NCI-H2196 (cell line): ENCODE measurements at regions not wholly inside any gene's neighbourhood (a gene's known extent, or its start where the extent isn't known, plus 50 kb on each side); places are given as distances from the start of the nearest gene placed in this dataset.
A peak's percentile ranks its signal among the peaks of the same experiment; 100 is the strongest.

Source experiments
- DNase-seq: peaks from one replicate; lab custom pipeline; 2025; ENCODE audit not compliant: unreplicated experiment; lab: John Stamatoyannopoulos, UW

DNA sequence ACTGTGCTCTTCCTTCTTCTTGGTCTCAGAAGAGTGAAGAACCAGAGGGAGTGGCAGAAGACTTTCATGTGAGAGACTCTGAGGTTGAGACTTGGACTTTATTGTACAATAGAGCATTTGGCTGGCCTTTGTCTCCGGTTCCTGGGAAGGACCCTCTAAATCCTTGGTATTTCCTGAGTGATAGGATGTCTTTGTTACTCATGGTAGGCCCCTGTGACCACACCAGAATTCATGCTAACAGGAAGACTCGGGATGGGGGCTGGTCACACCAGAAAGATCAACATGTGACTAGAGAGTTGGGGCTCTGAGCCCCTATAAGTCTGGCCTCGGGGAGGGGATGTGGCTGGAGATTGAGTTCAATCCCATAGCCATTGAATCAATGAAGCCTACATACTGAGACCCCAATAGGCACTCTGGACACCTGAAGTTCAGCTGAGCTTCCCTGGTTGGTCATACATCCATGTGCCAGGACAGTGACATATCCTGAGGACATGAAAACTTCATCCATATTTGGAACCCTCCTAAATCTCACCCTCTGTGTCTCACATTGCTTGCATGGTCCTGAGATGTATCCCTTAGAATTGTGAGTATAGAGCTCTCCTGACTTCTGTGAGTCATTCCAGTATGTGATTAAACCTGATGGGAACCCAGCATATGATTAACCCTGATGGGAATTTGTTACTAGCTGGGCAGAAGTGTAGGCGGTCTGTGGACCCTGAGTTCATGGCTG, 201.7 kb downstream of the GADD45G start:
- DNase-seq: no peak

DNA sequence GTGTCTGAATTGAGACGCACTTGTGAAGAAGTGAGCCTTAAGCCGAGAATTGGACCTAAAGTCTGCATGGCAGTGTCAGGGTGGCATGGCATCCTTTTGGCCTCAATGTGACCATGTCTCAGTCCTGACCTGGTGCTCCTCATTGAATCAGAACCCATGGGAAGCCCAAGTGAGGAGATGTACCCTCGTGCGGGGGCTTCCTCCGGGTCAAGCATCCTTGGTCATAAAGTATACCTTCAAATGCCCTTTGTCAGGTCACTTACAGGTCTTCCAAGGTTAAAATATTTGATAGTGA, 202.2 kb downstream of the GADD45G start:
- no peak for DNase-seq

DNA sequence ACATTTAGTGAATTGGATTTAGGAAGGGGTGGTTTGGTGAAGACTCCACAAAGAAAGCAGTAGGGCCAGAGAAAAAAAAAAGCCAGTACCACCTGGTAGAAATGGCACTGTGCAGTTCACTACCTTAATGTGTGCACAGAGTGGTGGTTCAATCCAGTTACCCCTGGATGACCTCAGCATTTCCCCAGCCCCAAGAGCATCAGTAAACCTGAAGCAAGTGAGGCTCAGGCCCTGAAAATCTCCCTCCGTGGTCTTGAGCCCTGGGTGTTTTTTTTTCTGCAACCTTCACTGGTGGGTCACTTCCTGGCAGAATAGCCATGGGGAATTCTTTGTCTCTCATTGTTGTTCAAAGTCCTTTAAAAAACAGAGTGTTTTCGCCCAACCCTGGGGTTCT, 202.9 kb downstream of the GADD45G start:
- no peak for DNase-seq

DNA sequence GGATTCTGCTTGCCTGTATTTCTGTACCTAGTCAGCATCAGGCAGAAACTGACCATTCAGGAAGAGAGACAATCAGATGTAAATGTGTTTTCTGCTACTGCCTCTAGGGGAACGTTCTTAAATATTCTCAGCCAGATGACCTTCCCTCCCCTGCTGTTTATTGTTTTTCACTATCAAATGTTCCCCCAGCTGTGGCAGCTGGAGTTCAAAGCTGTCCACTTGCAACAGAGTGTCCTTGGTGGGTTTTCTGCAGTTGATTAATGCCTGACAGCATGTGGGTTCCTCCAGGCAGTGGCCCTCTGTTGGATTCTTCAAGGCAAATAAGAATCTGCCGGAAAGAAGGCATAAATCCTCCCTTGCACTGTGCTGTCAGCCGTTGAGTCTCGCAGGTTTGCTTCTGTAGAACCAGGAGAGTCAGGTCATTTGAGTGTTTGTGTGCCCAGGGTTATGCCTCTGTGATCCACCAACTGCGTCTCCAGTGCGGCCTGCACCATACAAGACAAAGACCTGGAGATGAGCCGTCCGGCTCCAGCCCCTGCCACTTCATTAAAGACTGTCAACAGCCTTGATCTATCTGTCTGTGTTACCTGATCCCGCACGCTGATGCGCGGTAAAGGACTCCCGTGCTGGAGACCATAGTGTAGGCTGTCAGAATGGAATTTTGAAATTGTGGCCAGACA, 203.4 kb downstream of the GADD45G start:
- DNase-seq: no peak

DNA sequence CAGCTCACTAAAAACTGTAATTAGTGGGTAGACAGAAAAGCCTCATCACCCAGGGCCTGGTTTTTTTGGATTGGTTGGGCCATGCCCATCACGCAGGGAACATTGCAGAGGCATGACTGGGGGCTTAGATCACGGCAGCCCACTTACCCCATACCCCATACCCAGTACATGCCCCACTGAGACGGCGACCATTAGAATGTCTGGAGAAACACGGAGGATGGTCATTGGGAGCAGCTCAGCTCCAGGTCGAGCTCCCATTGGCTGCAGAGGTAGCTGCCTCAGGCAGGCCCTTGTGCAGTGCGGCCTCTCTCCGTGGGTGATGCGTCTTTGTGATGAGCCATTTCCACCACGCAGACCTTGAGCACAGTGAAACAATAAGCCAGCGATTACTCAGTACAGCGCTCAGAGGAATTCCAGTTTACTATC, 204.0 kb downstream of the GADD45G start:
- DNase-seq: no peak

DNA sequence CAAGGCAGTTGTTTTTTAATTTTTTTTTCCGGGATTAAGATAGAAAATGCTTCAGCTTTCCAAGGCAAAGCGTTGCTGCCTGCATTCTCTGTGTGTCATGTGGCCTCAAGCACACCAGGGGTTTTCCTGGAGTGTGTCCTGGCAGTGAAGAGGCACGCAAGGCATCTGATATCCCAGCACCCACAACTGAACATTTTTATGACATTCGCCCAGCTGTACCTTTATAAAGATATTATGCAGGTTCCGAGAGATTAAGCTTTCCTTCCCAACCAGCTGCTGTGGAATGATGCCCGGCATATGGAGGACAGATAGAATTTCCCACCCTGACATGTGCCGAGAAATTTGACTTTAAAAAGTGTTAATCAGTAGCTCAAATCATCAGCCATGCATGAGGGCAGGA, 205.6 kb downstream of the GADD45G start:
- peak; percentile 14 for DNase-seq

DNA sequence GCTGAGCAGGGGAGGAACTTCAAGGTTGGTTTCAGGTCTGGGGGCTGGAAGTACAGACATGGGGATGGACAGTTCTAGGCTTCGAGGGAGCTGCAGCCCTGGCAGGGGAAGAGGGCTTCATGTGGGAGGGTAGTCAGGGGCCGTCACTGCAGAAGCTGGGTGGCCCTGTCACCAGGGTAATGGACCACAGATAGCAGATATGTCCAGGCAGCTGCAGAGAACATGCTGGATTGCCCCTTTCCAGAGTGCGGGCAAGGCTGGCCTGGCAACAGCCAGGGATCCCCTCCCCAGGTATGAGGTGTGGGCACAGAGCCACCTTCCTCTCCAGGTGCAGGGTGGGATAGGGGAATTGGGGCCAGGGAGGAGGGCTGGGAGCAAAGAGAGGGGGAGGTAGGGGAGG, 206.5 kb downstream of the GADD45G start:
- no peak for DNase-seq

DNA sequence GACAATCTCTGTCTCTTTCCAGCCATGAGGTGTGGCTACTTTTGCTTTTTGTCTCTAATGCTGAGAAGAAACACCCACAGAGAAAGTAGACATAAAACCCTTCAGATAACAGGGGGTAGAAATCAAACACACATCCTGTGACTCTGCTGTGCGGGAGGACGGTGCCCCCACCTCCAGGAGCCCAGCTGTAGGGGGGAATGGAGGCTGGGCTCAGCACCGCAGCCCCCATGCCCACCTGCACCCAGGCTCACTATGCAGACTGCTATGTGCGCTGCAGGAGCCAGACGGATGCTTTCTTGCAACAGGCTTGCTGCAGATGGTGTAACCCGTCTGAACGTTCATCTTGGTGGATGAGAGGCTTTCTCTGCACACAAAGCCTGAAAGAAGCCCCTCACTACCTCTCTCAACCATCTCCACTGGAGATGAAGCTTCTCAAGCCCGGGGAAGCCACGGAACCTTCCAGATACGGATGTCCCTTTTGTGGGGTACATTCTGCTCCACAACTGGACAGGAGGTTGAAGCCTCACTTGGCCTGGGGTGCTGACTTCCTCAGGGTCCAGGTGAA, 207.2 kb downstream of the GADD45G start:
- DNase-seq: no peak

DNA sequence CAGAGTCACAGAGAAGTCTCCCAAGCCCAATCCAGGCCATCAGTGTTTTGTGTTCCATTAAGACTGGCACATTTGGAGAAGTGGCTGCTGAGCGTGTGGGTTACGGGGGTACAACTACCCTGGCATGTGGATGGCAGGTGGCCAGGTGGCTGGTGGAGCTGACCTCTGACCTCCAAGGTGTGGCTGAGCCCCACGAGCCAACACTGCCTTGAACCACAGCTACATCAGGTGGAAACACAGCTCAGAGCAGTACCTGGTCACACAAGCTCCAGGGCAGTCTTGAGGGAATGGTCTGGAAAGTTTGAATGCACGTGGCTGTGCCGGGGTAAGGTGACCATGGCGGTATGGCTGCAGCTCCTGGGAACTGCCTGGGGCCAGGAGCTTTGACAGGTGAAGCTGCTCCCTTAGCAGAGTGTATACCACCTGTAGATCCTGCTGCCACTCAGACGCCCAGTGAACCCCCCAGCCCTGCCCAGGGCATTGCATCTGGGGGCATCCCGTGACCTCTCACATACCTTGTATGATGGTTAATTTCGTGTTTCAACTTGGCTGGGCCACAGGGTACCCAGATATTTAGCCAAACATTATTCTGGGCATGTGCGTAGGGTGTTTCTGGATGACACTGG, 207.9 kb downstream of the GADD45G start:
- no peak for DNase-seq

DNA sequence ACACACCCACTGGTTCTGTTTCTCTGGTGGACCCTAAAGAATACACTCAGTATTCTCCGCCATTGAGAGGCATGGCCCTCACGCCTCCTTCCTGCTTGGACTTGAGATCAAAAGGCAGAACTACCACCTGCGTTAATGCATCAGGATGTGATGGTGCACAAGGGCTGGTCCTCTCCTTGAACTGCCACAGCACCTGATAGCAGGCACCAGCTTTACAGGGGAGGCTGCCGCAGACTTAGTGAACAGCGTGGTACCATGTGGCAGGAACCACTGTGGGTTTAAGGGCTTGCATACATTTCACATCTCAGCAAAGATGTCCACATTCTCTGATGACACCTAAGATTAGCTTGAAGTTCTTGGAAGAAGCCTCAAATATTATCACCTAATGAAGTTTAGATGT, 208.7 kb downstream of the GADD45G start:
- DNase-seq: no peak

DNA sequence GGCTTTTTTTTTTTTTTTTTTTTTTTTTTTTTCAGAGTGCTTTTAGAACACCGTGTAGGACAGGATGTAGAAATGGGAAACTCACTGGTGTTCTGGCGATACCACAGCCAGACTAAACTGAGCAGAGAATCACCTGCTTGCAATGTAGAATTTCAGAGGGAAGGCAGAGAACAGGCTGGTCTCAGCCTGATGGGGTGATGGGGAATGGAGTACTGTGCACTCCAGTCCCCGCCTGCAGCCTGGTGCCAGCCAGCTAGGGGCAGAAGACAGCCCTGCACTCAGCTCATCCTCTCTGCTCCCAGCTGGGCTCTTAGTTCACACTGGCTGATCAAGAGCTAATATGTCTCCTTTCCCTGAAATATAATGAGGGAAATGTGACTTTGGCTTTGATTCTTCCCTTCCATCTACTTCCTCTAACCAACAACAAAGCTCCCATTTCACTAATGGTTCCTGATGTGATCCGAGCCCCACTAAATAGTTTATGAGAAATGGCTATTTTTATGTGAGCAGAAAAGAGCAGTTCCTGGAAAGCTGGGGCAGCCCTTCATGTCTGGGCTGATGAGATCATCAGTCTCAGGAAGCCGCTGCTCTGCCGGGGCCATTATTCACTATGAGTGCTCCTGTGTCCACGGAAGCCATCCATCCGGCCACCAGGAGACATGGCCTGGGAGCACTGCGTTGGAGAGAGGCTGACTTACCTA, 209.7 kb downstream of the GADD45G start:
- DNase-seq: peak; percentile 63

DNA sequence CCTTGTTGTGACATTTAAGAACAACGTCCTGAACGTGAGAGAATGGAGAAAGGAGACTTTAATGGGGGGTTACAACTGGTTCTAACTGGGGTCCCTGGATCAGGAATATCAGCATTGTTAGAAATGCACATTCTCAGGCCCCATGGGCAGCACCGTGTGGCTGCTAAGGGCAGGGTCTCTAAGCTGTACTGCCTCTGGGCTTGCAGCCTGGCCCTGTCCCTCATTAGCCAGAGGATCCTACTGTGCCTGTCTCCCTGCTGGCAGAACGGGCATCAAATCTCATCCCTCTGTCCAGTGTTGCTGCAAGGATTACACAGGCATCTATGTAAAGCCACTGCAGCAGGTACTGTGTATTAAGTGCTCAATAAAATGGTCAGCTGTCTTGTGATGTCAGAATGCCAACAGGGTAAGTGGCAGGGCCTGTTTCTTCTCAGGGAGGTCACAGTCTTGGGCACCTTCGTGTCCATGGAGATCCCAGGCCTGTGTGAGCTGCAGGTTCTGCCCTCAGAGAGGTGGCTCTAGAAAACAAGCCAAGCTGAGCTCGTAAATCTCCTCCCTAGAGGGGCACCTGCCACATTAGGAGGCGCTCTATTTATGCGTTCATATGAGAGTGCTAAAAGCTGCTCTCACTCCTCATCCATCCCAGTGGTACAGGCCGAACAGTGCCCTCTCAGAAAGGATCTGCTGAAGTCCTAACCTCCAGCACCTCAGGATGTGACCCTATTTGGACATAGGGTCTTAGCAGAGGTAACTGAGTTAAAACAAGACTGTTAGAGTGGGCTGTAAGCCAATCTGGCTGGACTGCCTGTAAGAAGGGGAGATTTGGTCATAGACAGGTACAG, 210.5 kb downstream of the GADD45G start:
- DNase-seq: no peak

DNA sequence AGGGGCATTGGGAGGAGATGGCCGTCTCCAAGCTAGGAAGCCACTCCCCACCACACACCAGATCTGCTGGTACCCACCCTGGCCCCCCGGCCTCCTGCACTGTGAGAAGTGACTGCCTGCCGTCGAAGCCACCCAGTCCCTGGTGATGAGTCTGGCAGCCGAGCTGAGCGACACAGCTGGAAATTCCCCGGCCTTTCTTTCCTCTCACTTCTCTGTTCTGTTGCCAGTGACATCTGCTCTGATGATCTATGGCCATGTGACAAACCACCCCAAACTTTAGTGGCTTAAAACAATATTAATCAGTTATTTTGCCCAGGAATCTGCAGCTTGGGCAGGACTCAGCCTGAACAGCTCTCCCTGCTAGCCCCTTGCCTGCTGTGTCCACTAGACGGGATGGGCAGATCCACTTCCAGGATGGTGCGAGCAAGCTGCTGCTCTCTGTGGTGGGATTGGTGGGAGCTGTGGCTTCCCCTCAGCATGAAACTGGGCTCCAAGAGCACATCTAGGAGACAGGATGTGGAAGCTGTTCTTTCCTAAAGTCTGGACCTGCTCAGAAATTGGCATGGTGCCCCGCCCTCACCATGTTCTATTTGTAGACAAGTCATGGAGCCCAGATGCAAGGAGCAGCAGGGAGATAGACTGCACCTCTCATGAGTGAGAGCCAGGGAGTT, 211.2 kb downstream of the GADD45G start:
- DNase-seq: no peak

DNA sequence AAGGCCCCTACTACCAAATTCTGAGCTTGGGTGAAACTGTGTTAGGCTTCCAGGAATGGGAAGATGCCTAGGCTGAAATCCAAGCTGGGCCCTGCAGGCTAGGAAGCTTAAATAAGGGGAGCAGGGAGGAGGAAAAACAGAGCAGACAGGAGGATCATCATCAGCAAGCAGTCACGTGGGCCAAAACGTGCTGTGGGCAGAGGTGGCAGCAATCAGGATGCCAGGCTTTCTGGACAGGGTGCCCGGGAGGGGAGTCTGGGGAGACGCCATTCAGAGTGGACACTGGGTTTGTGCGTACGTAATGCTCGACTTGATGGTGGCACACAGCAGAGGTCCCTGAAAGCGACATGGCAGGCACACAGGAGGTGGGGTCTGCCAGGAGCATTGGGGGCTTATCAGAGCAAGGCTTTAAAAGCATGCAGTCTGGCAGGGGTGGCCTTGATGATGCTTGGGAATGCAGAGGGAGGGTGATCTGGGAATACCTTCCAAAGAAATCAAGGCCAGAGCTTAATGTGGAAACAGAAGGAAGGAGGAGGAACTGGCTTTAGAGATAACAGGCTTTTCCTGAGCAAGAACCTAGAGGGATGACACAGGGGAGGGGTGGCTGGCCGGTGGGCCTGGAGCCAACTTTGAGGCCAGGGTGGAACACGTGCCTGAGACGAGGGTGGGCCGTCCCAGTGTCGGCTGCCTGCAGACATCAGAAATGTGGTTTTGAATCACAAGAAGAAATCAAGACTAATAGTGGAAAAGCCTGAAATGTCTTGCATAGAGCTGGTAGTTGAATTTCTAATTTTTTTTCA, 212.5 kb downstream of the GADD45G start:
- no peak for DNase-seq

DNA sequence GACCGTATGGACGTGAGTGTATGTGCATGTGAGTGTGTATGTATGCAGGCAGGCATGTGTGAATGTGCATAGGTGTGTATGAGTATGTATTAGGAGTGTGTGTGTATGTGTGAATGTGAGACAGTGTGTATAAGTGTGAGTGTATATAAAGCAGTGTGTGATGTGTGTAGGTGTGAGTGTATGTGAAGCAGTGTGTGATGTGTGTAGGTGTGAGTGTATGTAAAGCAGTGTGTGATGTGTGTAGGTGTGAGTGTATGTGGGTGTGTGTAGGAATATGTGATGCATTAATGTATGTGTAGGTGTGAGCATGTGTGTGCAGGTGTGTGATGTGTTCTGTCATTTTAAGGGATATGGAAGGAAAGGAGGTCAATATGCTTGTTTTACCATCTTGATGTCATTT, 215.5 kb downstream of the GADD45G start:
- no peak for DNase-seq

DNA sequence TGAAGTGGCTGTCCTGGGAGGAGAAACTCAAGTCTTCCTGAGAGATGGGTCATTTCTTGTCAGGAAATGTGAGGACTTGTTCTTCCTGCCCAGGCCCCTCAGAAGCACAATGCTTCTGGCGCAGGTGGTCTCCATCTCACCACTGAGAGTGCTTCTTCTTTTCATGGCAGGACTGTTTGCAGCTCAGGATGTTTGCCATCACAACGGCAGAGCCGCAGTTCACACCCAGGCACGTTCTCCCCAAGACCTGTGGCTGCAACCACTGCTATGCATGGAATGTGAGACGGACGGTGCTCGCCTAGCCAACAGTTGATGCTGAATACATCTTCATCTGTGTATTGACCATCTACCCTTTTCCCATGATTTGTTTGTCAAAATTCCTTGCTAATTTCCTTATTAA, 216.3 kb downstream of the GADD45G start:
- no peak for DNase-seq

DNA sequence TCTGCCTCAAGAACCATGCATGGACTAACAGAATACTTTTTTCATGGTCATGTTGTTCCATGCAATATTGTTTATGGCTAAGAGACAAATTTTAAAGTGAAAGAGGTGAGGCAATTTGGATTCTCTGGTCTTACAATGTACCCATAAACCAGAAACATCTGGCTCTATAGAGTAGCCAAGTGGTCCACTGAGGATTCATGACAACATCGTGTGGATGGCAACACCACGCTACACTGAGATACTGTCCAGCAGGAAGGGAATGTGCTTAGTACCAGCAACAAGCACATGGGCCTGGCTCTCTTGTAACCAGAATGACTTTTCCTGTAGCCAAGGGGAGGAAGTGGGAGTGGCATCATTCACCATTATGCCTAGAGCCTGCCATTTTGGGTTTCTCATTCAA, 218.2 kb downstream of the GADD45G start:
- DNase-seq: no peak

DNA sequence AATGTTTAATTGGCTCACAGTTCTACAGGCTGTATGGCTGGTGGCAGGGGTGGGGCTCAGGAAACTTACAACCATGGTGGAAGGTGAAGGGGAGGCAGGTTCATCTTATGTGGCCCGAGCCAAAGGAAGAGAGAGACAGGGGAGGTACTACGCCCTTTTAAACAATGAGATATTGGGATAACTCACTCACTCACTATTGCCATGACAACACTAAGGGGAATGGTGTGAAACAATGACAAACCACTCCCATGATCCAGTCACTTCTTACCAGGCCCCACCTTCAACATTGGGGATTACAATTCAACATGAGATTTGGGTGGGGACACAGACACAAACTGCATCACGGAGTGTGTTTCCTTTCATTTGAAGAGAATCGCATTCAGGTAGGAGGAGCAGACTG, 220.9 kb downstream of the GADD45G start:
- no peak for DNase-seq

DNA sequence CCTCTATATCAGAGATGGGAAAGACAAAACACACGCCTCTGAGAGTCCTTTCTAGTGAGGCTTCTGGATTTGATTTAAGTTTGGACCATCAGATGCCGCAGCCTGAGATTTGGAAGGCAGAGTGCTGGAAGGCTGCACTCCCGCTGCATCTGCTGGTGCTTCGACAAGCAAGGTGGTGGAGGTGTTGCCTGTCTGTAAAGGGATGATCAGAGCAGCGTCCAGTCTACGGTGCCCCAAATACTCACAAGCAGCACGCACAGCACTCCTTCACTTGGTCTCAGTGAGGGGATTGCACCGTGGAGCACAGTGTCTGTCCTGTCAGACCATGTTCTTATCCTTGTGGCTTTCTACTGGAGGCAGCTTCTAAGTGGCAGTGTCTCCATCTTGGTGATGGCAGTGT, 221.4 kb downstream of the GADD45G start:
- no peak for DNase-seq
